Neural progenitor cell (in vitro differentiated cells): ENCODE measurements at regions not wholly inside any gene's neighbourhood (a gene's known extent, or its start where the extent isn't known, plus 50 kb on each side); places are given as distances from the start of the nearest gene placed in this dataset.

Experiments
- DNase-seq: peaks from one replicate; pipeline ENCODE4 v3.0.0-alpha.2; 2016; ENCODE audit warnings: low spot score
- H2AFZ ChIP-seq: fragments of 200-600 bp; sonication (generic); replicated peaks from 2 replicates; pipeline ENCODE4 v1.6.1; 2016; ENCODE audit warnings: antibody characterized with exemption
- H3F3A ChIP-seq: fragments of 200-600 bp; sonication (generic); 2 replicates; pipeline ENCODE4 v1.6.1; 2016; ENCODE audit warnings: antibody characterized with exemption, low read depth
- H3K27ac ChIP-seq: fragments of 200-600 bp; sonication (generic); 2 replicates; pipeline ENCODE4 v1.5.1; 2016; ENCODE audit warnings: mild to moderate bottlenecking
- H3K27me3 ChIP-seq: fragments of 200-600 bp; sonication (generic); 2 replicates; pipeline ENCODE4 v1.6.1; 2016; ENCODE audit warnings: mild to moderate bottlenecking, moderate library complexity
- H3K36me3 ChIP-seq: fragments of 200-600 bp; sonication (generic); 2 replicates; pipeline ENCODE4 v1.5.1; 2016
- H3K4me1 ChIP-seq: fragments of 200-600 bp; sonication (generic); 2 replicates; pipeline ENCODE4 v1.6.1; 2016; ENCODE audit warnings: mixed run types
- H3K4me2 ChIP-seq: fragments of 200-600 bp; sonication (generic); 2 replicates; pipeline ENCODE4 v1.6.1; 2016
- H3K4me3 ChIP-seq: fragments of 200-600 bp; sonication (generic); 2 replicates; pipeline ENCODE4 v1.5.1; 2016
- H3K79me2 ChIP-seq: fragments of 200-600 bp; sonication (generic); 2 replicates; pipeline ENCODE4 v1.6.1; 2016; ENCODE audit warnings: low read depth
- H3K9ac ChIP-seq: fragments of 200-600 bp; sonication (generic); 2 replicates; pipeline ENCODE4 v1.6.1; 2016
- H3K9me3 ChIP-seq: fragments of 200-600 bp; sonication (generic); 2 replicates; pipeline ENCODE4 v1.5.1; 2016; ENCODE audit warnings: low read depth
- H4K20me1 ChIP-seq: fragments of 200-600 bp; sonication (generic); 2 replicates; pipeline ENCODE4 v1.6.1; 2016; ENCODE audit warnings: low read depth
- H3K27ac Mint-ChIP-seq: 3 replicates; pipeline ENCODE4 v1.8.0; 2021; ENCODE audit warnings: mixed read lengths
- H3K27me3 Mint-ChIP-seq: 2 replicates; pipeline ENCODE4 v1.8.0; 2022; ENCODE audit warnings: low read depth, mild to moderate bottlenecking, inconsistent platforms, moderate library complexity, mixed read lengths; ENCODE audit not compliant: insufficient read depth
- H3K36me3 Mint-ChIP-seq: 3 replicates; pipeline ENCODE4 v1.8.0; 2021; ENCODE audit warnings: mixed read lengths
- H3K4me1 Mint-ChIP-seq: 3 replicates; pipeline ENCODE4 v1.8.0; 2021; ENCODE audit warnings: mixed read lengths
- H3K4me3 Mint-ChIP-seq: 3 replicates; pipeline ENCODE4 v1.8.0; 2021; ENCODE audit warnings: mild to moderate bottlenecking, moderate library complexity, mixed read lengths
- H3K9me3 Mint-ChIP-seq: 3 replicates; pipeline ENCODE4 v1.8.0; 2020; ENCODE audit warnings: mixed read lengths
- EZH2 ChIP-seq: fragments of 200-600 bp; sonication (generic); IDR thresholded peaks from 2 replicates; pipeline ENCODE4 v1.6.1; 2017; ENCODE audit warnings: antibody characterized with exemption, mild to moderate bottlenecking, moderate library complexity
- EZH2phosphoT487 ChIP-seq: fragments of 200-600 bp; sonication (generic); IDR thresholded peaks from 2 replicates; pipeline ENCODE4 v1.6.1; 2017; ENCODE audit warnings: antibody characterized with exemption
- TF ChIP-seq, protein P1 (sequence below): fragments of 200-600 bp; sonication (generic); IDR thresholded peaks from 2 replicates; pipeline ENCODE4 v1.5.1; 2017; ENCODE audit warnings: antibody characterized with exemption, mild to moderate bottlenecking

DNA sequence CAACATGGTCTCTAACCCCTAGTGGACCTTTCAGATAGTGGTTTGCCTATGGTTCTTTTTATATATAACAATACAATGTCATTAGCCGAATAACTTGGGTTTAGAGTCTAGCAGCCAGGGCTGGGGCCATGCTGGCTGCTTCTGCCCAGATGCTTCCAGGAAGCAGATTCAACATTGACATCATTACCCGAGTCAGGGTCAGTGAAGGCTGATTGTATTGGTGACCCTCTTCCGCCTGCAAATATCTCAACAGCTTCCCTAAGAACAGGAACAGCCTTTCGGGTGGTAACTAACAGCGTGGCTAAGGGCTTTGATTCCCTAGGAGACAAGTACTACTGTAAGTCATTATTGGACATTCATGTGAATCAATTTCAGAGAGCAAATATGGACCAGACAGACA is 476.4 kb downstream of the UQCRFS1 start:
- Histone ChIP-seq H3K27ac (no peak overlapping the region), H4K20me1 (no peaks in the 10 kb centered on the region), H3K4me3 (no peak overlapping the region), H3K4me1 (peaks cover 11% of the 10 kb centered on the region), H3K79me2 (no peaks in the 10 kb centered on the region), H3K4me2 (no peak overlapping the region), H2AFZ (no peak overlapping the region), H3F3A (peaks cover 5% of the 10 kb centered on the region), H3K27me3 (no peaks in the 10 kb centered on the region), H3K9me3 (no peaks in the 10 kb centered on the region), H3K36me3 (no peaks in the 10 kb centered on the region), H3K9ac (no peak overlapping the region)
- Mint-ChIP-seq H3K27me3 (no peaks in the 10 kb centered on the region), H3K36me3 (no peaks in the 10 kb centered on the region), H3K4me1 (no peaks in the 10 kb centered on the region), H3K4me3 (no peak overlapping the region), H3K27ac (no peak overlapping the region), H3K9me3 (no peaks in the 10 kb centered on the region)
- TF ChIP-seq, protein P1, sequence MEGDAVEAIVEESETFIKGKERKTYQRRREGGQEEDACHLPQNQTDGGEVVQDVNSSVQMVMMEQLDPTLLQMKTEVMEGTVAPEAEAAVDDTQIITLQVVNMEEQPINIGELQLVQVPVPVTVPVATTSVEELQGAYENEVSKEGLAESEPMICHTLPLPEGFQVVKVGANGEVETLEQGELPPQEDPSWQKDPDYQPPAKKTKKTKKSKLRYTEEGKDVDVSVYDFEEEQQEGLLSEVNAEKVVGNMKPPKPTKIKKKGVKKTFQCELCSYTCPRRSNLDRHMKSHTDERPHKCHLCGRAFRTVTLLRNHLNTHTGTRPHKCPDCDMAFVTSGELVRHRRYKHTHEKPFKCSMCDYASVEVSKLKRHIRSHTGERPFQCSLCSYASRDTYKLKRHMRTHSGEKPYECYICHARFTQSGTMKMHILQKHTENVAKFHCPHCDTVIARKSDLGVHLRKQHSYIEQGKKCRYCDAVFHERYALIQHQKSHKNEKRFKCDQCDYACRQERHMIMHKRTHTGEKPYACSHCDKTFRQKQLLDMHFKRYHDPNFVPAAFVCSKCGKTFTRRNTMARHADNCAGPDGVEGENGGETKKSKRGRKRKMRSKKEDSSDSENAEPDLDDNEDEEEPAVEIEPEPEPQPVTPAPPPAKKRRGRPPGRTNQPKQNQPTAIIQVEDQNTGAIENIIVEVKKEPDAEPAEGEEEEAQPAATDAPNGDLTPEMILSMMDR: no peak
- no peak for TF ChIP-seq EZH2
- no peak for TF ChIP-seq EZH2phosphoT487
- DNase-seq: no peak

DNA sequence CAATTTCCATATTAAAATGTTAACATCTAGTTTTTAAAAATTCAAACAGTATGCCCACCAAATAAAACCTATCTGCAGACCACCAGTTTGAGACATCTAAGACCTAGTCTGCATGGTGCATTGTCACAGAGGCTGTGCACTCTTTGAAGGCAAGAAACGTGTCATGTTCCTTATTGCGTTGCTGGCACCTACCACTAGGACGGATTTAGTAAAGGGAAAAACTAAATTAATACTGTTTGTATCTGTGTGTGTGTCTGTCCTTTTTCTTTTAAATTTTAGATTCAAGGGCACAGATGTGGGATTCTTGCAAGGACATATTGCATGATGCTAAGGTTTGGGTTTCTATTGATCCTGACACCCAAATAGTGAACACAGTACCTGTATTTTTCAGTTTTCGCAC is 481.4 kb downstream of the UQCRFS1 start:
- Histone ChIP-seq H3K9me3 (no peaks in the 10 kb centered on the region), H2AFZ (no peak overlapping the region), H3K9ac (no peak overlapping the region), H3K4me1 (no peaks in the 10 kb centered on the region), H3K4me3 (no peak overlapping the region), H3K27ac (no peak overlapping the region), H3F3A (no peaks in the 10 kb centered on the region), H4K20me1 (no peaks in the 10 kb centered on the region), H3K36me3 (no peaks in the 10 kb centered on the region), H3K27me3 (peaks cover 16% of the 10 kb centered on the region), H3K4me2 (no peak overlapping the region), H3K79me2 (no peaks in the 10 kb centered on the region)
- H3K4me3 Mint-ChIP-seq: no peak overlapping the region
- H3K4me1 Mint-ChIP-seq: no peaks in the 10 kb centered on the region
- peaks cover 4% of the 10 kb centered on the region for H3K9me3 Mint-ChIP-seq
- no peak overlapping the region for H3K27ac Mint-ChIP-seq
- TF ChIP-seq EZH2 (no peak), EZH2phosphoT487 (no peak)
- TF ChIP-seq, protein P1: no peak
- peaks cover 4% of the 10 kb centered on the region for H3K27me3 Mint-ChIP-seq
- no peaks in the 10 kb centered on the region for H3K36me3 Mint-ChIP-seq
- no peak for DNase-seq

DNA sequence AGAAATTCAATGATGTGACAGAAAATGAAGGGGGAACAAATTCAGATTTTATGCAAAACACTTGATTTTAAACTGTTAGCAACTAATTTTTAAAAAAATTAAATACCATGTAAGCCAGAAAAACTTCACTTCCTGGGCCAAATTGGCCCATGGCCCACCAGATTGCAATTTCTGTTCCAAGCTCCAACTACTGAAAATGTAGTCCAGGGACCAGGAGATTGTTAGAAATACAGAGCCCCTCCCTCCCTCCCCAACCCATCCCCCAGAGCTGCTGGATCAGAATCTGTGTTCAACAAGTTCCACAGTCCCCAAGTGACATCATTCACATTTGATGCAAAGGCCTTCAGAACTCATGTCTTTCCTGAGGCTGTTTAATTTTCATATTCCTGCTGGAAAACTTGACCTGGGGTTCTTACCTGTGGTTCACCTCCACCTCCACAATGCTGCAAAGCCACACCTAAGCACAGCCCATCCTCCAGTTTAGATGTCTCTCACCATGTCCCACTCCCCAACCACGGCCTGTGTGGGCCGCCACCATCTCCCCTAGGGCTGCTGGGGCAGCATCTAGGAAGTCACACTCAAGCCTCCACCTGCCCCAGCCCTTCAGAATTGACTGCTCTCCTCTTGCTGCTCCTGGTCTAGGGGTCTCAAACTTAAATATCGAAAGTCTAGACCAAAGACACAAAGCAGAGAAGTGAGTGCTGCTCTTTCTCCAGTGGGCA is 482.0 kb downstream of the UQCRFS1 start:
- no peak overlapping the region for H3K4me2 ChIP-seq
- TF ChIP-seq, protein P1: no peak
- TF ChIP-seq EZH2phosphoT487 (no peak), EZH2 (no peak)

More for the DNA sequence above, 482.0 kb downstream of the UQCRFS1 start:
- no peaks in the 10 kb centered on the region for H3K36me3 ChIP-seq
- Mint-ChIP-seq H3K27me3 (peaks cover 4% of the 10 kb centered on the region), H3K36me3 (no peaks in the 10 kb centered on the region), H3K27ac (no peak overlapping the region), H3K4me3 (peak overlapping the region; percentile 52), H3K4me1 (no peaks in the 10 kb centered on the region), H3K9me3 (peaks cover 6% of the 10 kb centered on the region)
- no peak overlapping the region for H2AFZ ChIP-seq
- no peaks in the 10 kb centered on the region for H4K20me1 ChIP-seq
- no peak overlapping the region for H3K9ac ChIP-seq
- no peaks in the 10 kb centered on the region for H3K4me1 ChIP-seq
- H3F3A ChIP-seq: no peaks in the 10 kb centered on the region
- DNase-seq: no peak
- no peaks in the 10 kb centered on the region for H3K9me3 ChIP-seq
- peaks cover 22% of the 10 kb centered on the region for H3K27me3 ChIP-seq
- H3K4me3 ChIP-seq: no peak overlapping the region
- H3K27ac ChIP-seq: no peak overlapping the region
- H3K79me2 ChIP-seq: no peaks in the 10 kb centered on the region
